GM21723 (cell line): ENCODE measurements at regions not wholly inside any gene's neighbourhood (a gene's known extent, or its start where the extent isn't known, plus 50 kb on each side); places are given as distances from the start of the nearest gene placed in this dataset.
"Not testable (repeated sequence)": the region's sequence is repeated elsewhere in the genome, so short reads cannot be mapped to it uniquely, and the experiment has no call there.

ENCODE experiments used
- ATAC-seq: cut with Tn5 transposase; IDR thresholded peaks from one replicate; pipeline ENCODE4 v1.9.1; 2021; ENCODE audit warnings: mild to moderate bottlenecking, moderate library complexity; ENCODE audit not compliant: unreplicated experiment

- ATAC-seq, result no peak
Observed at GRCh38 chr1:198809247-198809646, 170.4 kb downstream of the PTPRC start.

DNA sequence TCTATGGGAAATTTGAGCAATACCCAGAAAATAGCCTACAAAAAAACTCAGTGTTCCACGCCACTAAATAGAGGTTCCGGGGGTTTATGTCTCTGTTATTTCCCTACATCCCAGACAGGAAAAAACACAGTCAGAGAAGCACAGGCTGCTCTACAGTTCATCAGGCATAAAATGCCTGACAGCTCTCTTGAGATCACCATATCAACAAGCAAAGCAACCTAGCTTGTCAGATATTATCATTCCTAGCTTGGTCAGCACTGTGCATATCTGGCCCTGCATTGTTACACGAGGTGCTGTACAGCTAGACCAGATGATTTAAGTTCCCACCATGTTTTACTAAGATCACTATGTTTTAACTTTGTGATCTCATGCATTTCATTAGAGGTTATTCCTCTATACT, 172.6 kb downstream of the PTPRC start:
- ATAC-seq, result no peak

- no peak for ATAC-seq
Observed at GRCh38 chr1:198823626-198824025, 184.8 kb downstream of the PTPRC start.

- ATAC-seq, result no peak
Observed at GRCh38 chr1:198825254-198825653, 186.4 kb downstream of the PTPRC start.

DNA sequence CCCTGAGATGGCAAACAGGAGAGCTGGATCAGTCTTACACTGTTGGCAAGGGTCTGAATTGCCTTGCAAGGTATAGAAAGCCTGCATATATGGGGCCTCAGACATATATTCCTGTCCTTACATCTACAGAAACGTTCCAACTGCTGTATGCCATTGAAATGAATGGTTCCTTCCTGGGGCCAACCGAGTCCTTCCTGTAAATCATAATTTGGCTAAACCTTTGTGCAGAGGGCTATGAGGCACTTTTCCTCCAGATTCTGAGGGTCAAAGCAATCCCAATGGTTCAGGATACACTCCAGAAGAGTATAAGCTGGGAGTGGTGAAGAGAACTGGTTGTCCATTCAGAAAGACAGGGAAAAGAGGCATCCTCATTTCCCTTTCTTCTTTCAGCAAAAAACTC, 190.5 kb downstream of the PTPRC start:
- no peak for ATAC-seq

- no peak for ATAC-seq
Observed at GRCh38 chr1:198829944-198830343, 191.1 kb downstream of the PTPRC start.

GRCh38 chr1:198830412-198830811, 191.6 kb downstream of the PTPRC start:
- no peak for ATAC-seq

DNA sequence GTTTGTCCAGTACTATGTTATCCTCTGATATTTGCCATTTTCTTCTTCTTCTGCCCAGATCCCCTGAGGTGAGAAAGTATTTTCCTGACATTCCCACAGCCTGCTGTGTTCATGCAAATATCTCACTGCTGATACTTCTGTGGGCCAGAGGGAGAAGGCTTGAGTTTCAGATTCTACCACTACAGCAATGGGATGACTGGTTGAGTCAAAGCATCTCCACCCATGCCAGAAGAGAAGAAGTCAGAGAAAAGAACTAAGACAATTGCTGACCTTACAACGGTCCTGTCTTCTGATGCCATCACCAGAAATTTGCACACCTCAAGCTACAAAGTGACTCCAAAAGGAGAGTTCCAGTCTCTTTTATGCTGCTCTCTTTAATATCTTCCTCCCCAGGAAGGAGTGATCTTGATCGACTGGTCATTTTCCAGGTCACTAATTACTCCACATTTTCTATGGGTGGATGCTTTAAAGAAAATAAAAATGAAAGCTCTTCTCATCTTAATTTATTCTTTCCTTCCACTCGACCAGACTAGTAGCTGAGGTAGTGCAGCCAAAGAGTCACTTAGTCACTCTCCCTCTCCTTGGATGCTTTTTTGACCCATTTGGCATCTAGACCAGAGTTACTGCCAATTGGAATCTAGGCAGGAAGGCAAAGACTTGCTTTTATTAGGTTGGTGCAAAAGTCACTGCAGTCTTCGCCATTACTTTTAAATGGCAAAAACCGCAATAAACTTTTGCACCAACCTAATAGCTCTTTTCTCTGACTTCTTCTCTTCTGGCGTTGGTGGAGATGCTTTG, 195.1 kb downstream of the PTPRC start:
- no peak for ATAC-seq

GRCh38 chr1:198837278-198838021, 198.6 kb downstream of the PTPRC start:
- ATAC-seq, result no peak

GRCh38 chr1:198838022-198838342, 199.1 kb downstream of the PTPRC start:
- no peak for ATAC-seq

GRCh38 chr1:198841477-198841876, 202.6 kb downstream of the PTPRC start:
- ATAC-seq, result no peak

DNA sequence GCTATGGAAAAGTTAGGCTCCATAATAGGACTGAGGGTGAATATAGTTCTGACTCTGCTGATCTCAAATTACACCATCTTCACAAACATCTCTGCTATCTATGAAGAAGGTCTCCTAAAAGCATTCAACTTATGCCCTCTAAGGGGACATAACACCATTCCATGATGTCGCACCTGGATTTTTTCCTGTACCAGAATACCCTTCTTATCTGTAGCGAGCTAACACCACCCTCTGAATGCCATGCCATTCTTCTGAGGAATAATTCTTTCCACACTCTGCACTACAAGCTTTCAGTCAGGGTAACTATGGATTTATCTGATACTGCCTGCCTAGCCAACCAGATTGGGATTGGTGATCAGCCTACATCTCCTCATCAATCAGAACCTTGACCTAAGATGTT, 203.8 kb downstream of the PTPRC start:
- ATAC-seq, result no peak

- ATAC-seq, result no peak
Observed at GRCh38 chr1:198845271-198845670, 206.4 kb downstream of the PTPRC start.

DNA sequence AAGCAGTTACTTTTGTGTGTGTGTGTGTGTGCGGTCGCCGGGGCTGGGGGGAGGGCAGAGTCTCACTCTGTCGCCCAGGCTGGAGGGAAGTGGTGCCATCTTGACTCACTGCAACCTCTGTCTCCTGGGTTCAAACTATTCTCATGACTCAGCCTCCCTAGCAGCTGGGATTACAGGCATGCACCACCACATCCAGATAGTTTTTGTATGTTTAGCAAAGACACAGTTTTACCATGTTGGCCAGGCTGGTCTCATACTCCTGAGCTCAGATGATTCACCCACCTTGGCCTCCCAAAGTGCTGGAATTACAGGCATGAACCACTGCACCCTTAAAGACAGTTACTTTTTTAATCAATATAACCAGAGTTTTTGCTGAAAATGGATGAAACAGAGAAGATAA, 207.0 kb downstream of the PTPRC start:
- no peak for ATAC-seq

- no peak for ATAC-seq
Observed at GRCh38 chr1:198846556-198846955, 207.7 kb downstream of the PTPRC start.

GRCh38 chr1:198848206-198848605, 209.4 kb downstream of the PTPRC start:
- ATAC-seq, result no peak

GRCh38 chr1:198848649-198849048, 209.8 kb downstream of the PTPRC start:
- ATAC-seq, result no peak

DNA sequence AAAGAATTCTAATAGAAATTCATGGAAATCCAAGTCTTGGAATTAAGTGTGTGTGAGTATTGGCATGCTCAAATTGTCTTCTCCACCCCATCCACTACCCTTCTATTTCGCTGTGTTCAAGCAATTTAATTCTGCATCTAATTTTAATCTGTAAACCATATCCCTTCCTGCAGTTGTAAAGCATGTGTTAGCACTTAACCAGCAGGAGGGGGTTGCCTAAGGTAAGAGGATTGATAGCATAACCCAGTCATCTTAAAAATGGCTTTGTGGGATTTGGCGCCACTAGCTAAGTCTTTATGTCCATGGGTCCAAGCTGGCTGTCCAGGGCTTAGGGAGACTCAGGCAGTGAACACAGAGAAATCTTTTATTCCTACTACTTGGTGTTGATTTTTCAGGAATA, 210.3 kb downstream of the PTPRC start:
- ATAC-seq, result no peak

GRCh38 chr1:198850196-198850595, 211.4 kb downstream of the PTPRC start:
- no peak for ATAC-seq

DNA sequence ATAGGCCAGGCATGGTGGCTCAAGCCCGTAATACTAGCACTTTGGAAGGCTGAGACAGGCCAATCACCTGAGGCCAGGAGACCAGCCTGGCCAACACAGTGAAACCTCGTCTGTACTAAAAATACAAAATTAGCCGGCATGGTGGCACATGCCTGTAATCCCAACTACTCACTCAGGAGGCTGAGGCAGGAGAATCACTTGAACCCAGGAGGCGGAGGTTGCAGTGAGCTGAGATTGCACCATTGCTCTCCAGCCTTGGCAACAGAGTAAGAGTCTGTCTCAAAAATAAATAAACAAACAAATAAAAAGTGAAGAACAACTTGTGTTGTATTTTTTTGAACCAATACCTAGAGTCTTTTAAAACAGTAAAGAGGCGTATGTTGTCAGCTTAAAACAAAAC, 212.1 kb downstream of the PTPRC start:
- not testable (repeated sequence) for ATAC-seq

DNA sequence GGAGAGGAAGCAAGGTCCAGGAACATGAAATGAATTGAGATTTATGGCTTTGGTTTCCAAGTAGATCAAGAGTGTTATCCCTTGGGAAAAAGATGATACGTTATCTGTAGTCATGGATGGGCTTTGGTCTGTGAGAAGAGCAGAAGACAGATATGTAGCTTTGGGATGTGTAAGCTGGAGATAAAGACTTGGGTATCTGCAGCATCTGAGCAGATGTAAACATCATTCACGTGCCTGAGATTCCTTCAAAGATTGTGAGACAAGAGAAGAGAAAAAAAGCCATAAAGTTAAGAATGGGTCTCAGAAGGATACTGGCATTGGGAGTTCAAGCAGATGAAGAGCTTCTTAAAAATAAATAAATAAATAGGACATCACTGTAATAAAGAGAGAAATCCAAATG, 217.8 kb downstream of the PTPRC start:
- no peak for ATAC-seq

GRCh38 chr1:198858033-198858432, 219.2 kb downstream of the PTPRC start:
- ATAC-seq, result no peak

GRCh38 chr1:198860371-198860770, 221.5 kb downstream of the PTPRC start:
- ATAC-seq, result no peak
